T-helper 17 cell (primary cell): ENCODE measurements at regions not wholly inside any gene's neighbourhood (a gene's known extent, or its start where the extent isn't known, plus 50 kb on each side); places are given as distances from the start of the nearest gene placed in this dataset.

Source experiments
- ATAC-seq: fragments of 150-1000 bp; cut with Tn5 transposase; 2 replicates; pipeline ENCODE4 v1.10.0; 2021; ENCODE audit warnings: mild to moderate bottlenecking, moderate library complexity
- DNase-seq, 3 donors: peaks; one replicate each; pipeline versions ENCODE4 v3.0.0 to v3.0.0-alpha.2; 2020 to 2021
- H3K9me3 ChIP-seq: one replicate; pipeline ENCODE4 v1.7.0; 2013; ENCODE audit warnings: low read length, mild to moderate bottlenecking; ENCODE audit not compliant: control insufficient read depth, poor library complexity, severe bottlenecking
- H3K27ac Mint-ChIP-seq: one replicate; pipeline ENCODE4 v1.8.0; 2022; ENCODE audit warnings: mild to moderate bottlenecking, moderate library complexity, mixed read lengths
- H3K27me3 Mint-ChIP-seq: one replicate; pipeline ENCODE4 v1.8.0; 2022; ENCODE audit warnings: mixed read lengths
- H3K36me3 Mint-ChIP-seq: one replicate; pipeline ENCODE4 v1.8.0; 2022; ENCODE audit warnings: low read depth, mixed read lengths
- H3K4me1 Mint-ChIP-seq: one replicate; pipeline ENCODE4 v1.8.0; 2022; ENCODE audit warnings: mild to moderate bottlenecking, mixed read lengths
- H3K4me3 Mint-ChIP-seq: one replicate; pipeline ENCODE4 v1.8.0; 2022; ENCODE audit warnings: mild to moderate bottlenecking, moderate library complexity, mixed read lengths

- no peaks in the 10 kb centered on the region for H3K27me3 Mint-ChIP-seq
- no peak overlapping the region for H3K27ac Mint-ChIP-seq
- H3K36me3 Mint-ChIP-seq, result no peaks in the 10 kb centered on the region
- ATAC-seq (no peak), DNase-seq (no peak)
- H3K4me3 Mint-ChIP-seq, result no peak overlapping the region
- no peaks in the 10 kb centered on the region for H3K4me1 Mint-ChIP-seq
- no peaks in the 10 kb centered on the region for H3K9me3 ChIP-seq
Observed at GRCh38 chr2:40957508-40957907, 505.6 kb upstream of the SLC8A1 start.

GRCh38 chr2:40962026-40962425, 510.1 kb upstream of the SLC8A1 start:
- Mint-ChIP-seq H3K4me1 (no peaks in the 10 kb centered on the region), H3K36me3 (no peaks in the 10 kb centered on the region), H3K27me3 (no peaks in the 10 kb centered on the region), H3K4me3 (no peak overlapping the region), H3K27ac (no peak overlapping the region)
- DNase-seq, result no peak
- ATAC-seq, result no peak
- no peaks in the 10 kb centered on the region for H3K9me3 ChIP-seq

GRCh38 chr2:40964509-40965250, 512.8 kb upstream of the SLC8A1 start:
- Mint-ChIP-seq H3K4me3 (no peak overlapping the region), H3K27ac (no peak overlapping the region), H3K27me3 (no peaks in the 10 kb centered on the region), H3K36me3 (no peaks in the 10 kb centered on the region), H3K4me1 (no peaks in the 10 kb centered on the region)
- no peak for DNase-seq
- ATAC-seq, result no peak
- no peaks in the 10 kb centered on the region for H3K9me3 ChIP-seq

GRCh38 chr2:40967451-40967850, 515.6 kb upstream of the SLC8A1 start:
- H3K9me3 ChIP-seq, result no peaks in the 10 kb centered on the region
- Mint-ChIP-seq H3K27me3 (no peaks in the 10 kb centered on the region), H3K27ac (no peak overlapping the region), H3K4me3 (no peak overlapping the region), H3K4me1 (no peaks in the 10 kb centered on the region), H3K36me3 (no peaks in the 10 kb centered on the region)
- ATAC-seq (no peak), DNase-seq (no peak)

- Mint-ChIP-seq H3K4me3 (no peak overlapping the region), H3K4me1 (no peaks in the 10 kb centered on the region), H3K36me3 (no peaks in the 10 kb centered on the region), H3K27me3 (no peaks in the 10 kb centered on the region), H3K27ac (no peak overlapping the region)
- DNase-seq, result no peak
- ATAC-seq, result no peak
- no peaks in the 10 kb centered on the region for H3K9me3 ChIP-seq
Observed at GRCh38 chr2:40975151-40975550, 523.3 kb upstream of the SLC8A1 start.

GRCh38 chr2:40997362-40997761, 545.5 kb upstream of the SLC8A1 start:
- no peaks in the 10 kb centered on the region for H3K36me3 Mint-ChIP-seq
- H3K4me3 Mint-ChIP-seq, result no peak overlapping the region
- H3K4me1 Mint-ChIP-seq, result no peaks in the 10 kb centered on the region
- ATAC-seq (no peak), DNase-seq (no peak)
- no peak overlapping the region for H3K27ac Mint-ChIP-seq
- no peaks in the 10 kb centered on the region for H3K27me3 Mint-ChIP-seq
- no peaks in the 10 kb centered on the region for H3K9me3 ChIP-seq

GRCh38 chr2:41000374-41000773, 548.5 kb upstream of the SLC8A1 start:
- no peak for ATAC-seq
- no peaks in the 10 kb centered on the region for H3K27me3 Mint-ChIP-seq
- no peaks in the 10 kb centered on the region for H3K9me3 ChIP-seq
- H3K27ac Mint-ChIP-seq, result no peak overlapping the region
- H3K4me3 Mint-ChIP-seq, result no peak overlapping the region
- no peaks in the 10 kb centered on the region for H3K36me3 Mint-ChIP-seq
- no peak for DNase-seq
- no peaks in the 10 kb centered on the region for H3K4me1 Mint-ChIP-seq

GRCh38 chr2:41000906-41001305, 549.0 kb upstream of the SLC8A1 start:
- no peak overlapping the region for H3K4me3 Mint-ChIP-seq
- no peaks in the 10 kb centered on the region for H3K27me3 Mint-ChIP-seq
- no peaks in the 10 kb centered on the region for H3K4me1 Mint-ChIP-seq
- no peak for ATAC-seq
- no peaks in the 10 kb centered on the region for H3K36me3 Mint-ChIP-seq
- H3K27ac Mint-ChIP-seq, result no peak overlapping the region
- no peaks in the 10 kb centered on the region for H3K9me3 ChIP-seq
- no peak for DNase-seq

GRCh38 chr2:41004700-41005099, 552.8 kb upstream of the SLC8A1 start:
- ATAC-seq (no peak), DNase-seq (no peak)
- Mint-ChIP-seq H3K36me3 (no peaks in the 10 kb centered on the region), H3K27me3 (no peaks in the 10 kb centered on the region), H3K4me3 (no peak overlapping the region), H3K27ac (no peak overlapping the region), H3K4me1 (no peaks in the 10 kb centered on the region)
- H3K9me3 ChIP-seq, result no peaks in the 10 kb centered on the region

GRCh38 chr2:41020358-41020757, 568.5 kb upstream of the SLC8A1 start:
- Mint-ChIP-seq H3K36me3 (no peaks in the 10 kb centered on the region), H3K4me1 (no peaks in the 10 kb centered on the region), H3K27me3 (no peaks in the 10 kb centered on the region), H3K4me3 (no peak overlapping the region), H3K27ac (no peak overlapping the region)
- no peak for DNase-seq
- H3K9me3 ChIP-seq, result no peaks in the 10 kb centered on the region
- ATAC-seq, result no peak

- Mint-ChIP-seq H3K36me3 (no peaks in the 10 kb centered on the region), H3K4me1 (no peaks in the 10 kb centered on the region), H3K27me3 (no peaks in the 10 kb centered on the region), H3K4me3 (no peak overlapping the region), H3K27ac (no peak overlapping the region)
- DNase-seq (no peak), ATAC-seq (no peak)
- no peaks in the 10 kb centered on the region for H3K9me3 ChIP-seq
Observed at GRCh38 chr2:41024816-41025215, 572.9 kb upstream of the SLC8A1 start.

- Mint-ChIP-seq H3K4me3 (no peak overlapping the region), H3K27me3 (no peaks in the 10 kb centered on the region), H3K36me3 (no peaks in the 10 kb centered on the region), H3K27ac (no peak overlapping the region), H3K4me1 (no peaks in the 10 kb centered on the region)
- ATAC-seq (no peak), DNase-seq (no peak)
- H3K9me3 ChIP-seq, result no peaks in the 10 kb centered on the region
Observed at GRCh38 chr2:41026613-41027012, 574.7 kb upstream of the SLC8A1 start.

GRCh38 chr2:41027095-41027494, 575.2 kb upstream of the SLC8A1 start:
- no peak for DNase-seq

GRCh38 chr2:41031282-41031681, 579.4 kb upstream of the SLC8A1 start:
- Mint-ChIP-seq H3K27me3 (no peaks in the 10 kb centered on the region), H3K36me3 (no peaks in the 10 kb centered on the region), H3K4me3 (no peak overlapping the region), H3K27ac (no peak overlapping the region), H3K4me1 (no peaks in the 10 kb centered on the region)
- DNase-seq (no peak), ATAC-seq (no peak)
- H3K9me3 ChIP-seq, result no peaks in the 10 kb centered on the region

More at GRCh38 chr2:41027095-41027494, 575.2 kb upstream of the SLC8A1 start:
- no peaks in the 10 kb centered on the region for H3K27me3 Mint-ChIP-seq
- no peak overlapping the region for H3K27ac Mint-ChIP-seq
- no peaks in the 10 kb centered on the region for H3K36me3 Mint-ChIP-seq
- no peaks in the 10 kb centered on the region for H3K4me1 Mint-ChIP-seq
- no peak for ATAC-seq
- H3K4me3 Mint-ChIP-seq, result no peak overlapping the region
- H3K9me3 ChIP-seq, result no peaks in the 10 kb centered on the region
